SH-SY5Y (cell line): ENCODE measurements at regions not wholly inside any gene's neighbourhood (a gene's known extent, or its start where the extent isn't known, plus 50 kb on each side); places are given as distances from the start of the nearest gene placed in this dataset.

Source experiments
- GATA2 ChIP-seq: IDR thresholded peaks from 2 replicates; pipeline ENCODE4 v1.6.1; 2011; ENCODE audit warnings: mild to moderate bottlenecking, low read depth, low read length
- GATA3 ChIP-seq: IDR thresholded peaks from 2 replicates; pipeline ENCODE4 v1.6.1; 2011; ENCODE audit warnings: low read depth, mild to moderate bottlenecking, low read length, moderate library complexity

DNA sequence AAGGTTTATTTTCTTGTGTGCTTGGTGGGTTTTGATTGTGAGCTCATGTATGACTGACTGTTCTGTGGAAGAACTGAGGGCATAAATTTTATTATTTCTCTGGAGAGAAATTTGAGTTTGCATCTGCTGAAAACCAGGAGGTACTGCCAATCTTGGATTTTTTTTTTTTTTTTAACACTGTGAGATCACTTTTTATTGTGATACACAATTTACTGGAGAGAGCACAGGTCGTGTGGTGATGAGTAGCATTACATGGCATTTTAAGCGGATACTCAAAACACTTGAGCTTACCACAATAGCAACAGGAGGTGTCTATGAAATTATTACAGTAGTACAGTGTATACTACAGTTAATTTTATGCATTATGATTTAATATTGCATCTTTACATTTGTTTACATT lies 237.4 kb downstream of the MFSD1 start:
- no peak for TF ChIP-seq GATA2
- no peak for TF ChIP-seq GATA3
